HL-60/S4 (cell line): ENCODE measurements at regions not wholly inside any gene's neighbourhood (a gene's known extent, or its start where the extent isn't known, plus 50 kb on each side); places are given as distances from the start of the nearest gene placed in this dataset.
"Not testable (repeated sequence)": the region's sequence is repeated elsewhere in the genome, so short reads cannot be mapped to it uniquely, and the experiment has no call there.

ENCODE experiments used
- in situ Hi-C: fragments of 300-500 bp; cut with MboI; formaldehyde crosslinking; loops from 2 replicates; pipeline ENCODE4 v1.14.3; 2022; ENCODE audit warnings: low sequenced_read_pairs

DNA sequence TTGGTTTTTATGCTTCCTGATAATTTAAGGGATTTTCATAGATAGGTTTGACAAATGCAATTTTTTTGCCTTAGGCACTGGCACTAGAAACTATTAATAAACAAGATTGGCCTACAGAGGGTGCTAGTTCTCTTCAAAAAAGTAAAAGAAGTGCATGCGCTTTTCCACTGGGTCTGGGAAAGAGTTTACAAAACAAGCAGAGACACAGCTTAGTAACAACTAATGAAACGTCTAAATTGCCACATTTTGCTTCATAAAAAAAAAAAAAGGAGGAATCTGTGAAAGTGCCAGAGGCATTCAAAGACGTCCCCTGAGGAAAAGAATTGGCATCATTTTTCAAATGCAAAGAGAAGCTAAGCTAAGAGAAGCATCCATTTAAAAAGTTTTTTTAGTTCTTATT lies 58.3 kb upstream of the EEA1 start:
- in situ Hi-C loops: loop anchor here (25.0 kb wide), 2 partner anchors 425 to 1125 kb away; no protein-coding TSS in a partner anchor

- in situ Hi-C loops: loop anchor here (25.0 kb wide), 2 partner anchors 424 to 1124 kb away; no protein-coding TSS in a partner anchor
Measured at GRCh38 chr12:92987846-92988621, 58.9 kb upstream of the EEA1 start.

DNA sequence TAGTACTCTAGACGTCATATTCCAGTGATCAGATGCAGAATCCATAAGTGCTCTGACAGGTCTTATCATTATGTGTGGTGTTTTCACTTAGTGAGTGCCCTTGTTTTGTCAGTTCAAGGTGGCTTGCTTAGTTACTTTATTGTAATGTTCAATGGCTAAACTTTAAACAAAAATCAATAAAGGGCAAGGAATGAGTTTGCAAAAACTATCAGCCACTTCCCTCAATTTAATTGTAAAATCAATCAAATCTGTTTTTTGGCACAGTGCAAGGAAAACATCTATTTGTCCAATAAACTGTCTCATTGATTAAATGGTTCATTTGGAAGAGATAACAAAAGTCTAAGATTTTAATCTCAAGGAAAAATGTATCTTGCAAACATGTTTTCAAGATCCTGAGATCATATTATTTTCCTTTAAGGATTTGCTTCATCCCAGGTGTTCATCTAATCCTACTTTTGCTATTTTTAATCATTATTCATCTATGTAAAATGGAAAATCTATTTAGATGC lies 59.6 kb upstream of the EEA1 start:
- in situ Hi-C loops: loop anchor here (25.0 kb wide), 2 partner anchors 424 to 1124 kb away; no protein-coding TSS in a partner anchor

- in situ Hi-C loops: loop anchor here (25.0 kb wide), 2 partner anchors 422 to 1122 kb away; no protein-coding TSS in a partner anchor
Measured at GRCh38 chr12:92989715-92990484, 60.8 kb upstream of the EEA1 start.

DNA sequence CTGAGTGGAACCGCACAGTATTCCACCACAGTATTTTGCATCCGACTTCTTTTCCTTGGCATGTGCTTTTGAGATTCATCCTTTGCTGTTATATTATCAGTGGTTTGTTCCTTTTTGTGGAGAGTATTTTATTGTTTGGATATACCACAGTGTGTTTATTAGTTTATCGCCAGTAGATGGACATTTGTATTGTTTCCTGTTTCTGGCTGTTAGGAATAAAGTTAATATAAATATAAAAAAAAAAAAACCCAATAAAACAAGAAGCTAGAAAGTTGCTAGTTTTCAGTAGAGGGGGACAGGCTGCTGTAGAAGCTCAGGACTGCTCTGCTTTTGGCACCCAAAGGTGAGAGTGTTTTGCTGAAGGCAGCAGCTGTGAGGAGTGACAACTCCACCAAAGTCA lies 62.0 kb upstream of the EEA1 start:
- in situ Hi-C loops: loop anchor here (25.0 kb wide), 2 partner anchors 421 to 1121 kb away; no protein-coding TSS in a partner anchor

- in situ Hi-C loops: loop anchor here (25.0 kb wide), 2 partner anchors 420 to 1120 kb away; no protein-coding TSS in a partner anchor
Measured at GRCh38 chr12:92992041-92992440, 62.9 kb upstream of the EEA1 start.

GRCh38 chr12:92993259-92993658 lies 64.2 kb upstream of the EEA1 start:
- in situ Hi-C loops: loop anchor here (25.0 kb wide), 2 partner anchors 419 to 1119 kb away; no protein-coding TSS in a partner anchor

DNA sequence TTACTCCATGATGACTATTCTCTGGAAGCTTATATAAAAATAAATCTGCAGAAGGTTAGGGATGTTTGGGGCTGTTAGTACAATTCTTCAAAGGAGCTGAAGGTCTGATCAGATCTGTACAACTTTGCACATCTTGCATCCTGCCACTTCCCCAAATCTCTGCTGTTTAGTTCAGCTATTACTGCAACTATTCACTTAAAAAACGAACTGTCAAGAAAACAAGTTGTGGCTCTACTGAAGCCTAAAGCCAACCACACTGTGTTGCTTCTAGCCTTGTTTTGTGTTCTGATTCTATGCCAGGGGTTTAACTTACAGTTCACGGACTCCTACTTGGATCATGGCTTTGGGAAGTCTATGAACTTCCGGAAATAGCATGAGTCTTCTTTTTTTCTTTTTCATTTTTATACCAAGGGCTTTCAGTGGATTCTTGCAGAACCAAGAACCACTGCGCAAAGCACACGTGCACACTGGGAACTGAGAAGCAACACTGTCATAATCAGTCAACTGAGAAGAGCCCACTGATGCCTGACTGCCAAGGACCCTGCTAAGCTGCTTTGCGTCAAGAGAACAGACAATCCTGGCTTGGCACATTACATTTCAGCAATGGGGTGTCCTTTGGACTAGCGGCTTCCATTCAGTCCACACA lies 66.3 kb upstream of the EEA1 start:
- in situ Hi-C loops: loop anchor here (25.0 kb wide), 2 partner anchors 417 to 1117 kb away; no protein-coding TSS in a partner anchor

- in situ Hi-C loops: no loop called here
Measured at GRCh38 chr12:93000026-93000425, 70.9 kb upstream of the EEA1 start.

GRCh38 chr12:93001407-93001806 lies 72.3 kb upstream of the EEA1 start:
- in situ Hi-C loops: no loop called here

- in situ Hi-C loops: no loop called here
Measured at GRCh38 chr12:93002293-93003054, 73.4 kb upstream of the EEA1 start.

GRCh38 chr12:93003531-93004239 lies 74.6 kb upstream of the EEA1 start:
- in situ Hi-C loops: no loop called here

DNA sequence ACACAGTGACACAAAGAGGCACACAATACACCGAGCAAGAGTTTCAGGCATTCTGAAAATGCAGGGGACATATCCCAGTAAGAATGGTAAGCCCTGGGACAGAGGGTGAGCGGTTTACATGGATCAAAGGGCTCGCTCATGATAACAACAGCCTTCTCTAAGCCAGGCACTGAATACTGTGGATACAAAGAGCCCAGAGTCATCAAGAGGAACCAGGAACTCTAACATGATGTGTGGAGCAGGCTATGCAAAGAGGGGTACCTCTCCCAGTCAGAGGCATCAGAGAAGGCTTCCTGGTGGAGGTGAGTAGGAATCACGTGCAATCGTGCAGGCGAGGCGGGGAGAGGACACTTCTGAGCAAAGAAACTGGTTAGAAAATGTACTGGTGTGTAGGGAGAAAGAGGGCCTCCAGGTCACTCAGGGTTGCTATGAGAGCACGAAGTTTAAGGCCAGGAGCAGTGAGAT lies 76.9 kb upstream of the EEA1 start:
- in situ Hi-C loops: no loop called here

- in situ Hi-C loops: no loop called here
Measured at GRCh38 chr12:93006471-93007208, 77.5 kb upstream of the EEA1 start.

GRCh38 chr12:93007544-93007943 lies 78.4 kb upstream of the EEA1 start:
- in situ Hi-C loops: no loop called here

GRCh38 chr12:93008044-93008778 lies 79.1 kb upstream of the EEA1 start:
- in situ Hi-C loops: no loop called here

DNA sequence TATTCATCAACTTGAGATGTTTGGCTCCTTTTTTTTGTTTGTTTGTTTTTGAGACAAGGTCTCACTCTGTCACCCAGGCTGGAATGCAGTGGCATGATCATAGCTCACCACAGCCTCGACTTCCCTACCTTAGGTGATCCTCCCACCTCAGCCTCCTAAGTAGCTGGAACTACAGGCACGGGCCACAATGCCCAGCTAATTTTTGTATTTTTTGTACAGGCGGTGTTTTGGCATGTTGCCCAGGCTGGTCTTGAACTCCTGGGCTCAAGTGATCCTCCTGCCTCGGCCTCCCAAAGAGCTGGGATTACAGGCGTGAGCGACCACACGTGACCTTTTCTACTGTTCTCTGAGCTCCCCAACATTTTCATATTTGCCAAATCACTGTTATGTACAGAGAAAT lies 79.8 kb upstream of the EEA1 start:
- in situ Hi-C loops: not testable (repeated sequence)

DNA sequence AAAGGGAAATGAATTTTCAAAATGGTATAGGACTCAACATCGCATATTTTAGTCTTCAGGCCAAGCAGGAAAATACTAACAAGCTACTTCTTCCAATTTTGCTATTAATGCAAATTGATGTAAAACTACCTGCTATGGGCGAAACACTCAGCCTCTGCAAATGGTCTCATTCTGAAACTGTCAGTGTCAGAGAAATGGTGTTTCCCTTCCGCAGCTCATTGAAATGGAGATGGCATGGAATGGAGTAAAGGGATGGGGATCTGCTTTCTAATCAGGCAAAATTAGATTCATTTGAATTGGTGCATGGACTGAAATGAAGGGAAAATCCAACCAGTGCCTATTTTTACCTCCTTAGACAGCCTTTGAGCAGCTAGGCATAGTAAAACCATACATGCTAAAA lies 80.4 kb upstream of the EEA1 start:
- in situ Hi-C loops: no loop called here
